Large intestine (tissue), 3 donors: ENCODE measurements at regions not wholly inside any gene's neighbourhood (a gene's known extent, or its start where the extent isn't known, plus 50 kb on each side); places are given as distances from the start of the nearest gene placed in this dataset.

Experiments
- DNase-seq, 2 donors: peaks; one replicate each; pipeline versions ENCODE4 v3.0.0 to v3.0.0-alpha.2; 2013
- H3K27ac ChIP-seq: one replicate; pipeline ENCODE4 v1.5.1; 2013; ENCODE audit warnings: low read length
- H3K27me3 ChIP-seq: 2 replicates; pipeline ENCODE4 v1.6.1; 2013; ENCODE audit warnings: low read length; ENCODE audit not compliant: control insufficient read depth, insufficient read depth
- H3K36me3 ChIP-seq: 2 replicates; pipeline ENCODE4 v1.6.1; 2013; ENCODE audit warnings: low read length; ENCODE audit not compliant: control insufficient read depth, insufficient read depth
- H3K4me1 ChIP-seq: one replicate; pipeline ENCODE4 v1.6.1; 2013; ENCODE audit warnings: low read length; ENCODE audit not compliant: control insufficient read depth, insufficient read depth
- H3K4me3 ChIP-seq: one replicate; pipeline ENCODE4 v1.5.1; 2013; ENCODE audit warnings: low read length
- H3K9me3 ChIP-seq: one replicate; pipeline ENCODE4 v1.6.1; 2013; ENCODE audit warnings: mild to moderate bottlenecking, low read depth, low read length, moderate library complexity; ENCODE audit not compliant: control insufficient read depth
- WGBS: methylation state at CpG from one replicate; pipeline ENCODE4 v1.1.5; 2013; ENCODE audit warnings: low lambda C conversion rate; ENCODE audit not compliant: insufficient coverage; 5-methylcytosine and 5-hydroxymethylcytosine counted together

- 40% methylated on average over 1 of the region's 5 CpGs for WGBS
- no peak overlapping the region for H3K4me3 ChIP-seq
- DNase-seq, result no peak
- H3K36me3 ChIP-seq, result no peaks in the 10 kb centered on the region
- H3K27ac ChIP-seq, result no peak overlapping the region
- H3K4me1 ChIP-seq, result no peaks in the 10 kb centered on the region
- no peaks in the 10 kb centered on the region for H3K27me3 ChIP-seq
- no peaks in the 10 kb centered on the region for H3K9me3 ChIP-seq
Measured at GRCh38 chr13:77425705-77426104, 98.8 kb upstream of the MYCBP2 start.

GRCh38 chr13:77423296-77423695 is 96.4 kb upstream of the MYCBP2 start:
- Histone ChIP-seq H3K4me1 (no peaks in the 10 kb centered on the region), H3K36me3 (no peaks in the 10 kb centered on the region), H3K9me3 (no peaks in the 10 kb centered on the region), H3K27me3 (no peaks in the 10 kb centered on the region), H3K27ac (no peak overlapping the region), H3K4me3 (no peak overlapping the region)
- WGBS, result 90% methylated on average over 2 of the region's 4 CpGs
- DNase-seq, result no peak

GRCh38 chr13:77422724-77423123 is 95.8 kb upstream of the MYCBP2 start:
- DNase-seq, result no peak
- Histone ChIP-seq H3K27ac (no peak overlapping the region), H3K4me1 (no peaks in the 10 kb centered on the region), H3K36me3 (no peaks in the 10 kb centered on the region), H3K4me3 (no peak overlapping the region), H3K27me3 (no peaks in the 10 kb centered on the region), H3K9me3 (no peaks in the 10 kb centered on the region)
- WGBS, result no CpG with 5 or more reads among the region's 2 CpGs

- H3K27ac ChIP-seq, result no peak overlapping the region
- H3K27me3 ChIP-seq, result no peaks in the 10 kb centered on the region
- H3K4me1 ChIP-seq, result no peaks in the 10 kb centered on the region
- H3K4me3 ChIP-seq, result no peak overlapping the region
- no peaks in the 10 kb centered on the region for H3K36me3 ChIP-seq
- DNase-seq, result no peak
- WGBS, result 20% methylated on average over 1 of the region's 4 CpGs
- H3K9me3 ChIP-seq, result no peaks in the 10 kb centered on the region
Measured at GRCh38 chr13:77417897-77418296, 91.0 kb upstream of the MYCBP2 start.

GRCh38 chr13:77416666-77417212 is 89.8 kb upstream of the MYCBP2 start:
- Histone ChIP-seq H3K9me3 (no peaks in the 10 kb centered on the region), H3K4me1 (no peaks in the 10 kb centered on the region), H3K36me3 (no peaks in the 10 kb centered on the region), H3K27ac (no peak overlapping the region), H3K4me3 (no peak overlapping the region), H3K27me3 (no peaks in the 10 kb centered on the region)
- WGBS, result 100% methylated on average over 4 of the region's 6 CpGs
- no peak for DNase-seq

DNA sequence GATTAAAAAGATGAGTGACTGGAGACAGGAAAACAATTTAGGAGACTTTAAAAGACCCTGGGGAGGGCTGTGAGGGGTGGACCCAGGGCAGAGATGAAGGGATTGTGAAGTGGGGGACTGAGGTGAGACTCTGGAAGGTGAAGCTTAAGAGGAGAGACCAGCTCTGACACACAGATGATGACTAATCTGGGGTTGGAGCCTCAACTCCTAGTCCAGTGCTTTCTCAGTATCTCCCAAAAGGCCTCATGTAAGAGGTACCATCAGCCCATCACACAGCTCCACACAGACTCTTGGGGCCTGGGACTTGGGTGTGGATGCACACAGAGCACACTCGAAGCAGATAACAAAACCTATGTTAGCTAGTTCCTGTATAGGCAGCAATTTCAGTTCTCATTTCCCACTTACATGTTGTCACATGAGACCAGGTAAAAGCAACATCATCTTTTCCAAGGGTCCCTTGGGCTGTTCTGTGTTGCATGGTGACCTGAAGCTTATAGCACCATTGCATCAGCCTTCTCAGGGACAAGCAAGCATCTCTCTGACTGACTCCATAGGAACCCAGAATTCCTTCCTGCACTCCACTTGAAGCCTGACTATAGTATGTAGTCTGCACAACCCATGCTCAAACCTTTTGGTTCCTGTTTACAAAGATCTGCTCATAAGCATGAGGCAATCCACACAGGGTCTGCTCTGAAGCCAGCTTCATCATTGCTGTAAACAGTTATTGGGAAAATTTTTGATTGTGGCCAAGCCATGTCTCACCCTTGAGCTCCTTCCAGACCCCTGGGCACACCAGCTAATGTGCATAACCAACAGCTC is 88.6 kb upstream of the MYCBP2 start:
- DNase-seq, result no peak
- no peaks in the 10 kb centered on the region for H3K27me3 ChIP-seq
- no peaks in the 10 kb centered on the region for H3K9me3 ChIP-seq
- WGBS, result no CpG with 5 or more reads among the region's 1 CpG
- no peak overlapping the region for H3K4me3 ChIP-seq
- H3K36me3 ChIP-seq, result no peaks in the 10 kb centered on the region
- no peak overlapping the region for H3K27ac ChIP-seq
- H3K4me1 ChIP-seq, result no peaks in the 10 kb centered on the region

DNA sequence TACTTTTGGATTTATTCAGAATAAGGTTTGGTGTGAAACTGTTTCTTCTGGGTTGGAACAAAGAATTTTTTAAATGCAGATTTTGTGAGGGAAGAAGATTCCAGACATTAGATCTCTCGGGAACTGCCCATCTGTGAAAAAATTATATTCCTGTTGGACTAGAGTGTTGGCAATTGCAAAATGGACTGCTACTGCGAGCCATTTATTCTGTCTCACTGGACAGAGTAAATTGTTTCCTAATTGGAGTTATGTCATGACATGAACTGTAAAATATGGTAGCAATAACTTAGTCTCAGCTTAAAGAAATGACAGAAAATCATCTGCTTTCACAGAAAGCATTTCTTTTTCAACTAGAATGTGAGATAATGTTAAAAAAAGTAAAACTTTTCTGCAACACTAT is 86.0 kb upstream of the MYCBP2 start:
- Histone ChIP-seq H3K4me3 (no peak overlapping the region), H3K27ac (no peak overlapping the region), H3K9me3 (no peaks in the 10 kb centered on the region), H3K36me3 (no peaks in the 10 kb centered on the region), H3K4me1 (no peaks in the 10 kb centered on the region), H3K27me3 (no peaks in the 10 kb centered on the region)
- no peak for DNase-seq
- 60% methylated on average over 1 of the region's 2 CpGs for WGBS

- H3K27me3 ChIP-seq, result no peaks in the 10 kb centered on the region
- DNase-seq, result no peak
Measured at GRCh38 chr13:77412116-77412635, 85.3 kb upstream of the MYCBP2 start.

DNA sequence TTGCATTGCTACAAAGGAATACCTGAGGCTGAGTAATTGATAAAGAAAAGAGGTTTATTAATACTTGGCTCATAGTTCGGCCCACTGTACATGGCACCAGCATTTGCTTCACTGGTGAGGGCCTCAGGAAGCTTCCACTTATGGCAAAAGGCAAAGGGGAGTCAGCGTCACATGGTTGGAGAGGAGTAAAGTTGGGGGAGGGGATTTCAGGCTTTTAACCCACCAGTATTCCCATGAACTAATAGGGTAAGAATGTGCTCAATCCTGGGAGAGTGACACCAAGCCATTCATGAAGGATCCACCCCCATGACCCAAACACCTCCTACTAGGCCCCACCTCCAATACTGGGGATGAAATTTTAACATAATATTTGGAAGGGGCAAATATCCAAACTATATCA is 82.5 kb upstream of the MYCBP2 start:
- no peaks in the 10 kb centered on the region for H3K27me3 ChIP-seq
- no peak for DNase-seq
- H3K36me3 ChIP-seq, result no peaks in the 10 kb centered on the region
- H3K4me3 ChIP-seq, result no peak overlapping the region
- WGBS, result 88% methylated on average over 2 of the region's 2 CpGs
- no peaks in the 10 kb centered on the region for H3K9me3 ChIP-seq
- H3K27ac ChIP-seq, result no peak overlapping the region
- no peaks in the 10 kb centered on the region for H3K4me1 ChIP-seq

More at GRCh38 chr13:77412116-77412635, 85.3 kb upstream of the MYCBP2 start:
- no peaks in the 10 kb centered on the region for H3K4me1 ChIP-seq
- no peak overlapping the region for H3K27ac ChIP-seq
- no peak overlapping the region for H3K4me3 ChIP-seq
- no peaks in the 10 kb centered on the region for H3K36me3 ChIP-seq
- no CpG with 5 or more reads among the region's 3 CpGs for WGBS
- no peaks in the 10 kb centered on the region for H3K9me3 ChIP-seq

DNA sequence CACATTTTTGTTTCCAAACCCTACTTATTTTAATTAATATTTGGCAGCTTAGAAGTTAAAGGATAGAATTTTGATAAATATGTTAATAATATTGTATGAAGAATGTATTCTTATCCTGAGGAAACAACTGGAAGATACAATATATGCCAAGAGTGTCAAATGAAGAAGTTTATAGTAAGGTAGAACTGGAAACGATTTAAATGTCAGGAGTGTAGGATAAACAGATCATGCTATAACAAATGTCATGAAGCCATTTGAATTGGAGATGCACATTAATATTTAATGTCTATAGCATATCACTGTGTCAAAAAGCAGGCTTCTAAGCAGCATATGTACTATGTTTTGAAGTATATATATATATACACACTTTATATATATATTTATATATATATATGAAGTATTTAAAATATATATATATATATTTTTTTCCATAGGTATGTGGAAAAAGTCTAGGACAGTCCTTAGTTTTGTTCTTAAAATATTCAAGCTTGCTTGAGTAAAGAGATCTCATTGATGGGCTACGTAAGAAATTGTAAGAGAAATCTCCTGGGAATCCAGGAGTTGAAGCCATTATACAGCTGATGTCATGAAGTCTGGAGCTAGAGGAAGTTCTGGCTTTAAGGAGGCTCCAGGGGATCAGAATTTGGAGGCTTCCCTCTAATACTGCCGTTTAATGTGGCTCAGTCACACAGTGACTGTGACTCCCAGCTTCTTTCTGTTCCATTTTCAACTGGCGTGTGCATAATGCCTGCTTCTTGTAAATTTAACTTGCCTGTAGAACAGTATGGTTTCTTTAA is 79.9 kb upstream of the MYCBP2 start:
- H3K27me3 ChIP-seq, result no peaks in the 10 kb centered on the region
- DNase-seq, result no peak
- WGBS, result 81% methylated on average over 4 of the region's 4 CpGs
- no peak overlapping the region for H3K27ac ChIP-seq
- H3K4me3 ChIP-seq, result no peak overlapping the region
- H3K9me3 ChIP-seq, result no peaks in the 10 kb centered on the region
- no peaks in the 10 kb centered on the region for H3K4me1 ChIP-seq
- no peaks in the 10 kb centered on the region for H3K36me3 ChIP-seq
